NOMO-1 treated with DMSO at 0.1 percent for 48 hours (cell line): ENCODE measurements at regions not wholly inside any gene's neighbourhood (a gene's known extent, or its start where the extent isn't known, plus 50 kb on each side); places are given as distances from the start of the nearest gene placed in this dataset.
"Not testable (repeated sequence)": the region's sequence is repeated elsewhere in the genome, so short reads cannot be mapped to it uniquely, and the experiment has no call there.

Experiments used
- DNase-seq: peaks from one replicate; lab custom pipeline; 2025; ENCODE audit not compliant: unreplicated experiment; lab: John Stamatoyannopoulos, UW

DNA sequence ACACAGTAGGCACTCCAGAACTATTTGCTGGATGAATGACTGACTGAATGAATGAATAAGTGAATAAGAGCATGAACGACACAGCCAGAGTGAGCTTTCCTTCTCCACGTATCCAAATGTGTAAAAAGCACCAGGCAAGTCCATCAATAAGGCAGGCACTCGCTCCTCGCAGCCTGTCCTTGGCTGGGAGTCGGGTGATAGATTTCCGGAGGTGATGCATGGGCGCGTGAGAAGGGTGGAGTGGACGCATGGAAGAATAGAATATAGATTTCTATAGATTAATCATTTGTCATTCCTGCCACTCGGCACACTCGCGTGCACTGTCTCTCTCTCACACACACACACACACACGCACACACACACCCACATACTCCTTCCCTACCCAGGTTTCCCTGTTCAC is 164.3 kb upstream of the ZC3H12A start:
- no peak for DNase-seq

DNA sequence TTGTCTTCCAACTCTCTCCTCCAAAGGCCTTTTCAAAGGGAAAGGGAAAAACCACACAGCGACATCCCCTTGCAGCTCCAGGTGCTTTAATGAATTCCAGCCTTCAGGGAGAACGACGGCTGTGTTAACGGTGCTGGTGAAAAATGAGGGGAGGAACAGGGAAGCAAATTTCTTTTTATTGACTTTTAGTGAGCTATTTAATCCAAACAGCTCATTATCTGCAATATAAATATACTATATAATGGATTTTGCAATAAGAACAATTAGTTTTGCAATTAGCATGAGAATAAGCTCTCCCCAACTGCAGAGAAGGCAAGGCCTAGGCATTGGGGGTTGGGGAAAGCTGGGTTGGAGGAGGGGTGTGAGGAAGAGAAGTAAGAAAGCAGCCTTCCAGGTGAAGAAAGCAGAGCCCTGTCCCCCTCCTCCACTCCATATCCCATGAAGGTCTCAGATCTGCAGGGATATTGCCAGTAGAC is 159.0 kb upstream of the ZC3H12A start:
- no peak for DNase-seq

DNA sequence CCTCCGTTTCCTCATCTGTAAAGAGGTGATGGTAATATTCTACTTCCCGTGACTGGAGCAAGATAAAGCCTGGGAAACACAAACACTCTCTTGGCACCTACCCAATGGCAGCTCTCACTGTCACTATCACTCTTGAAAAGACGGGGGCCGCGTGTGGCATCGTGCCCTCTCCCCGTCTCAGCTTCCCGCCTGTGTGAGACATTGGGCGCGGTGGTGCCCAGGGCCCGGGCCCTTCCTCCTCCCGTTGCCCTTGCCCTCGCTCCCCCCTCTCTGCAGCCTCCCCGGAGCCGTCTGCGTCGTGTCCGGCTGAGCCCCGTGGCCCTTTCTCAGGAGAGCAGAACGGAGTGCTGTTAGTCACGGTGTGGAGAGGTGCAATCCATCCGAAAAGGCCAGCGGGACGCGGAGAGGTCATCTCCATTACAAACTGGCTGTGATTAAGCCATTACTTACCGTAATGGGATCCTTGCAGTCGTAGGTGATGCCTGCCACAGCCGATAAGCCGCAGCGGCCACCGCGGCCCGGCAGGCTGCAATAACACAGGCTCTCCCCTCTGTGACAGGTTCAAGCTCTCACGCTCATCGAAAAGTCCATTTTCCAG is 156.4 kb upstream of the ZC3H12A start:
- no peak for DNase-seq

DNA sequence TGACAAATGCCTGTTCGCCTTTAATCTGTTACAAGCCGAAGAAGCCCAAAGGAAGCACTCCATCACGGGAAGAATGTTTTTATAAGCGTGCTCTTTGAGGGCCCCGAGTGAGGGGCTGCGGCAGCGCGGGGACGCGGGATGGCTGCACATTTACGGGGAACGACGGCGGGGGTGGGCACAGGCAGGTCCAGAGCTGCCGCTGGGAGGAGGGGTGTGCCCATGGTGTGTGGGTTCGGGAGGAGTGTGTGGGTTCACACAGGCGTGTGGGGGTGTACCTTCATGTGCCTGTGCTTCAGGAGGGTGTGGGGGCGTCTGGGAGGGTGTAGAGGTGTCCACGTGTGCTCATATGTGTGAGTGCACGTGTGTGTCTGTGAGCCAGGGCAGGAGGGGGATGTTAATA is 155.9 kb upstream of the ZC3H12A start:
- no peak for DNase-seq

DNA sequence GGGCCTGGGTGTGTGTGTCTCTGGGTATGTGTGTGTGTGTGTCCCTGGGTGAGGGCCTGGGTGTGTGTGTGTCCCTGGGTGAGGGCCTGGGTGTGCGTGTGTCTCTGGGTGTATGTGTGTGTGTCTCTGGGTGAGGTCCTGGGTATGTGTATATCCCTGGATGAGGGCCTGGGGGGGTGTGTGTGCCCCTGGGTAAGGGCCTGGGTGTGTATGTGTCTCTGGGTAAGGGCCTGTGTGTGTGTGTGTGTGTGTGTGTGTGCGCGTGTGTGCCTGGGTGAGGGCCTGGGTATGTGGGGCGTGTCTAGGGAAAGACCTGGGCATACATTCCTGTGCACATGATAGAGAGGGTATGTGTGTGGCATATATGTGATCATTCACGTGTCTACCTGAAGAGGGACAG is 155.1 kb upstream of the ZC3H12A start:
- no peak for DNase-seq

DNA sequence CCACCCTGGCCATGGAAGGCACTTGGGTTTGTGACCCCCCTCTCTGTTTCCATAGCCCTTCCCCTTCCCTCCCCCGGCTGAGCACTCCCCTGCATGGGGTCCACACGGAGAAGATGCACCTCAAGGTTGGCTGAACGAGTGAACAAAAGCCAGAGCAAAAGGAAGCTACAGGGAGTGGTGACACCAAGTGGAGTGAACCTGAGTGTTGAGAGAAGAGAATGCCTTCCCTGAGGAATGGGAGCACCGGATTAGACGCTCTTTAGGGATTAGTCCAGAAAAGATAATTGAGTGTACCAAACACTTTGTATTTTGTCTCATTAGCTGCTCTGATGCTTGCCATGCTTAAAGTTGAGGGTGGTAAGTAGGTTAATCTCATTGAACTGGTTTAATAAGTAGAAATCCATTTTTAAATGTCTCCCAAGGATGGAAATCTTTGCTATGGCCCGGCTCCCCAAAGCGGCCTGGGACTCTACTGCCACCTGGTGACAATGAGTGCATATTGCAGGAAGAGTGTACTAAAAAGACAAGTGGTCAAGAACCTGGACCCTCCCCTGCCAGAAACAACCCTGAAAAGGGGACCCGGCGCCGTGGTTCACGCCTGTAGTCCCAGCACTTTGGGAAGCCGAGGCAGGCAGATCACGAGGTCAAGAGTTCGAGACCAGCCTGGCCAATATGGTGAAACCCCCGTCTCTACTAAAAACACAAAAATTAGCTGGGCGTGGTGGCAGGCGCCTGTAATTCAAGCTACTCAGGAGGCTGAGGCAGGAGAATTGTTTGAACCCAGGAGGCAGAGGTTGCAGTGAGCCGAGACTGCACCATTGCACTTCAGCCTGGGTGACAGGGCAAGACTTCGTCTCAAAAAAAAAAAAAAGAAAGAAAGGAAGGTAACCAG is 150.6 kb upstream of the ZC3H12A start:
- DNase-seq, result peak; percentile 25

DNA sequence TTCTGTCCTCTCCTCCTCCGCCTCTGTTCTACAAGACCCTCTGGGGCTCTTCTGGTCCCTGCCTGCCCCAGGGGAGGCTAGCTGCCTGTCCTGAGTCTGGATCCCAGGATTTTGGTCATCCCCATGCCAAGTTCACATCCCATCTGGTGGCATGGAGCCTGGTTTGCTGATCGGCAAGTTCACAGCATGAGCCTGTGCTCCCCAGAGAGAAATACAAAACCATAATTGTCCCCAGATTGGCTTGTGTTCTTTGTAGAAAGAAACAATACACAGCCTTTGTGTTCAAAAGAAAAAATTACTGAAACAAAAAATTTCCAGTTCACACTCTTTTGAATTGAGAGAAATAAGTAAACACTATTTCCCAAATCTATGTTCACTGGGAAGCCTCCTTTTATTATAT is 149.4 kb upstream of the ZC3H12A start:
- no peak for DNase-seq

DNA sequence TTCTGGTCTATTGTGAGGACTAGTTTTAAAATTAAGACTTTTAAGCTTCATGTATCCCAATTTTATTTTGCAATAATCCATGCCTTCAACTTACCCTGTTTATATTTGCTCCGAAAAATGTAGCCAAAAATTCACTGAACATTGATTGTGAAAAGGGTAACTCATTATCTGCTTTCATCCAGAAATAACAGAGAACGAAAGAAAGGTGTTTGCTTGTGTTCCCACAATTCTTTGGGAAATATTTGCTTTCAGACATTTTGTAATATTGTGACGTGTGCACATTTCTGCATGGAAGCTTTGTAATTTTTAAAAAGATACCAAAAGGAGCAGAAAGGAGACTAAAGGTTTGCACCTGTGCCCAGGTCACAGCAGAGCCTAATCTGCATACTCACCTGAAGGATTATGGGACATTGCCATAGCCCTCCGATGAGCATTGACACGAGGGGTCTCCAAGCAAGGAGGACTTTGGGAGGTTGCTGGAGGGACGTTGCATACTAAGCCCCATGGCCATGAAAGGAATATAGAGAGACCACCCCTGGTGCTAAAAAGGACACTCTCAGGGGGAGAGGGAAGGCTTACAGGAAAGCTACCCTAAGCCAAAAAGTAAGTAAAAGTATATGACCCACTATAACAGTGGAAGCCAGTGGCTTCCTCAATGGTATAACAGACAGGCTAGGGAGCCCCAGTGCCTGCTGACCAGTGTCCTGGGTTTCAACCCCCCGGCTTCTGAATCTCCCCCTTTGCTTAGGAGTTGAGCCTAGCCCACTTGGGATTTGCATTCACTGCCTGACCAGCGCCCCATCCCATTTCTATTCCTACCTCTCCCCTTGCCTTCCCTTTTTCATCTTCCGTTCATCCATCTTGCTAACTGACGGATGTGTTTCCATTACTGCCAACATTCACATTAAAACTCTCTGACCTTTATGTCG is 148.6 kb upstream of the ZC3H12A start:
- DNase-seq, result no peak

DNA sequence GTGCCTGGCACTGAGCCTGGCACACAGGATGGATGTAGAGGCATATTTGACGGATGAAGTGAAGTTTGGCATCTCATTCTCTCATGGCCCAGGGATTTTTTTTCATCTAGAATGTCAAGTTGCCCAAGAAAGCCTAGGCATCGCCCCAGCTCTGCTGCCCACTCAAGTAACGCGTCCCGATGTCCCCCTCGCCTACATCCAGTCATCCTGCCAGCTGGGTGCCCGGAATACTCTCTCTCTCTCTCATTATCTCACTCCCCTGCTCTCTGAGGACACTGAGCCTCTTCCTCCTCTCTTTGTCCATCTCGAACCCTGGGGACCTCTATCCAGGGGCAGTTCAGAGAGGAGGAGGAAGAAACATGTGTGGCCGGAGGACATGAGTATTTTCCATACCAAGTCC is 142.3 kb upstream of the ZC3H12A start:
- DNase-seq, result no peak

DNA sequence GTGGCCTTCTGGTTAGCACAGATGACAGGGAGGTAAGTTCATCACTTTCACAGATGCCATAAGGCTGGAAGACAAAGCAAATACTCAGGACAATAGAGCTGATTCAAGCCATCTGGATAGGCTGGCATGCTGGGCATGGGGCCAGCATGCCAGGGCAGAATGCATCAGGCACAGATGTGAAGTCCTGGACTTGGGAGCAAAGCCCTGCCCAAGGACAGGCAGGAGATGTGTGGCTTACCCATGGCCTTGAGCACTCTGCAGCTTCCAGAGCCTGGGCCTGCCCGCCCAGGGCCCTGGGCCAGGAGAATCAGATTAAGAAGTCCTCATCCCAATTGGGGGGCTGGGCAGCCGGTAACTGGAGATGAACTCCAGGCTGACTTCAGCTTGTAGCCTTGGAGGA is 135.7 kb upstream of the ZC3H12A start:
- no peak for DNase-seq

DNA sequence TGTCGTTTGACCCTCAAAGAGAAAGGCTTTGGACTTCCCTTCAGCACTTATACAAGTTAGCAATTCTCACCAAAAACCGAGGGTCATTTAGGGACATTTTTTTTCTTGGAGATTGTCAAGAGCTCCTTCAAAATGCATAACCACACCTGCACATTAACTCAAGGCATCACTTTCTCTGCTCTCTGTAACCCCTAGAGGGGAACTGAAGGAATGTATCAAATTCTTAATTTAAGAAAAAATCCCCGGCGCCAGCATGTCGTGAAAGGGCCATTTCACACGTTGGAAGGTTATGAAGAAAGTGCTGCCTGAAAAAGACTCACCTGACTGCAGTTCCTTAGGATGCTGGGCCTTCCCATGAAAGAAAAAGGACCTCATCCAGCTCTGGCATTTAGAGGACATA is 131.6 kb upstream of the ZC3H12A start:
- DNase-seq, result no peak

DNA sequence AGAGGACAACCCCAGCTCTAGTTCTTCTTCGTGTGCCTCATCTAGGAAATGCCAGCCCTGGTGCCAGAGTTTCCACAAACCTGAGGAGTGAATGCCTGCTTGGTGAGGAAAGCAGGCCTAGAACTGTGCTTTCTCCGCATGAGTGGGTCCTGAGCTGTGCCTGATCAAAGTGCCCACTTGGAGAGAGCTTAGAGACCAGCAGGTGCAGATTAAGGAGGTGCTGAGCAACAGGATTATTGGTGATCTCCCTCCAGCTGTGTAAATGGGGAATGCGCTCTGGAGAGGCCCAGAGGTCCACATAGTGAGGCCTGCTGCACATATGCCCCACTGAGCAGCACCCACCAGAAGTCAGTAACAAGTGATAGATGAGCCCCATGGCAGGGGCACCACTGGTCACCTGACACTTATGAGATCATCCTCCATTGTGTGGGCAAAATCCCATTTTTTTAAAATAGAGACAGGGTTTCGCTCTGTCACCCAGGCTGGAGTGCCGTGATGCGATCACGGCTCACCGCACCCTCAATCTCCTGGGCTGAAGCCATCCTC is 127.2 kb upstream of the ZC3H12A start:
- DNase-seq, result no peak

DNA sequence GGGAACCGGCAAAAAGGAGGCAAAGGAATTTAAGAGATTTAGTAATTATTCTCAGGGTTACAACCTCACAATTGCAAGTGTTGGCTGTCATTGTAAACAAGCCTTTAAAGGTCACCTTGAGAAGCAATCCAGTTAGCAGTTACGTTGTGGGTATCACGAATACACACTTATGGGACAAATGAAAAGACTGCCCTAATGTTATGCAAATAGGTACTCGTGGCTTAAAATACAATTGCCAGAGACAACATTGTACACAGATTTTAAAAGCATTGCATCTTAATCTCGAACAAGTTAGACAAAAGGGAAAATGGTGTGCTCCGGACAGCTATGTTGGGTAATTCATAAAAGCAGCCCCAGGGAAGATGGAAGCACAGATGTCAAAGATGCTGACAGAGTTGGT is 120.5 kb upstream of the ZC3H12A start:
- no peak for DNase-seq

DNA sequence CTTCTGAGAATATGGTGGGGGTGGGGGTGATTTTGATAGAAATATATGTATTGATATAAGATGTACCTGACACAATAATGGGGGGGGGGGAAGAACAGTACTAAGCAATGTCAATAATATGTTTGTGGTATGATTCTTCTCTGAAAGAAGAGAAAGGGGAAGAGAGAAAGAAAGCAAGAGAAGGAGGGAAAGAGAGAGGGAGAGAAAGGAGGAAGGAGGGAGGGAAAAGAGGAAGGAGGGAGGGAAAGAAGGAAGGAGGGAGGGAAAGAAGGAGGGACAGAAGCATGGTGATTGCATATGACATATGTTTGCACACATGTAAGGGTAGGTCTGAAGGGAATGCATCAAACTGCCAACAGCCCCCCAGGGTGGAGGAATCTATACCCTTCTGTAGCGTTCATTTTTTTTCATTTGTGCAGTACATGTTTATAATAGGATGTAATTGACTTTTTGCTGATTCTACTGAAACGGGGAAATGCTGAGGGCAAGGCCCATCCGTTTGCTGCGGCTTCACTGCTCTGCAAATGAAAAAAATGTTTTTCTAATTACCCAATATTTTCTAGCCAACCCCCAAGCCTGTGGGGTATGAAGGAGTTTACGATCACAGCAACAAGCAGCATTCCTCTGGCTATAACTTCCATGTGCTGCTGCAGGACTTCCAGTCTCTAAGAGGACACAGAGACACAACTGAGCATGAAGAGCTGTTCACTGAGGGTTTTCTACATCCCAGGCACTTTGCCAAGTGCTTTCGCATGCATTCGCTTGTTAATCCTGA is 119.3 kb upstream of the ZC3H12A start:
- DNase-seq, result no peak

DNA sequence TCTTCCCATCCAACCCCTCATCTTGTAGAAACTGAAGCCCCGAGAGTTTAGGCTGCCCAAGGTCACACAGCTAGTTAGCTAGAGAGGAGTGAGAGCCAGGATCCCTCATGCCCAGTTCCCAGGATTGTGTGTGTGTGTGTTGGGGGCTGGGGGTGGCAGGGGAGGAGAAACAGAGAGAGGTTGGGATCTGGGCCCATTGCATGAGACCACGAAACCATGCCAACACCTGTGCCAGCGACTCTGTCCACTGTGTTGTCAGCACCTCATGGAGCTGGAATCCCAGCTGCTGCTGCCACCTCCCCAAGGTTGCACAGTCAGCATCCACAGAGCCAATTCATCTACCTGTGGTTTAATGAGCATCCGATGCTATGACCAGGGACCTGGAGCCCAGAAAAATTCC is 115.4 kb upstream of the ZC3H12A start:
- no peak for DNase-seq

DNA sequence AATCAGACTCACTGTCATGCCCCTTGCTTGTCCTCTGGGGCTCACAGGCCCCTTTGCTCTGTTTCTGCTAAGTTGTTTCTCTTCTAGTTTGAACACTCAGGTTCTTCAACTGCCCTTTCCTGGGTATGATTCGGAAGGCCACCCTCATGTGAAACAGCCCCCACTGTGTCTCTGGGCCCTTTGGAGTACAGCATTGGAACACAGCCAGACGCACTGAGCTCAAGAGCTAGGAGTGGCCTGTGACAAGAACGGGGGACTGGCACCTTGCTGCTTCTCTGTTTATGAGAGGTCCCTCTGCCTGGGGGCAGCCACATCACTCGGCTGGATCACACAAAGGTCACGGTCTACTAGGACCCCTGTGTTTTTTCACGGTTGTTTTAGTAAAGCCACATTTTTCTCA is 114.4 kb upstream of the ZC3H12A start:
- no peak for DNase-seq

DNA sequence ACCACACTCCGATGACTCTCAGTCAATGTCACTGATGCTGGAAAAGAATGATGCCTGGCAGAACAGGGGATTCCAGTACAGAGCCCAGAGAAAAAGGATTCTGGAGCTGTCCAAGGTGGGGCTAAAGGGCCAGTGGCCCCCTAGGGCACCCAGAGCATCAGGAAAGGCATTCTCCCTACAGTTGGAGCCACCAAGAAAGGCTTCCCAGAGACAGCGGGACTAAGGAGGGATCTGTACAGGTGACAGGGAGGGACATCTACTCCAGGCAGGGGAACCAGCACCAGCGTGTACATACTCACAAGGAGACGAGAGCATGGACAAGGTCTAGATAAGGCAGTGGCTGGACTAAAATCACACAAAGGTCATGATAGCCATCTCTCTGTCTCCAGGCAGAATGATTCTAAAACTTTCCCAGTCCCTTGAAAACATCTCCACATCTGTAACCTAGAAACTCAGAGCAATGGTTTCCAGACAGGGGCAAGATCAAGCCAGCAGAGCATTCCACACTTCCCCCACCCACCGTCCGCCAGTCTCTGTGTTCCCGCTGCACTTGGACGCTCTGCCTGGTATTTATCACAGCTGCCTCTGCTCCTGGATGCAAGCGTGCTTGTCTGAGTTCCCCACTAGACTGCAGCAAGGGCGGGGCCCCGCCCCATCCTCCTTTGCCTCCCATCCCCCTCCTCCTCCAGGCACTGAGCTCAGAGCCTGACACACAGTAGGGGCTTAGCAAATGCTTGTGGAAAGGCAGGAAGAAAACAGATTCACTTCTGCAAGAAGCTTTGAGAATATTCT is 111.6 kb upstream of the ZC3H12A start:
- no peak for DNase-seq

DNA sequence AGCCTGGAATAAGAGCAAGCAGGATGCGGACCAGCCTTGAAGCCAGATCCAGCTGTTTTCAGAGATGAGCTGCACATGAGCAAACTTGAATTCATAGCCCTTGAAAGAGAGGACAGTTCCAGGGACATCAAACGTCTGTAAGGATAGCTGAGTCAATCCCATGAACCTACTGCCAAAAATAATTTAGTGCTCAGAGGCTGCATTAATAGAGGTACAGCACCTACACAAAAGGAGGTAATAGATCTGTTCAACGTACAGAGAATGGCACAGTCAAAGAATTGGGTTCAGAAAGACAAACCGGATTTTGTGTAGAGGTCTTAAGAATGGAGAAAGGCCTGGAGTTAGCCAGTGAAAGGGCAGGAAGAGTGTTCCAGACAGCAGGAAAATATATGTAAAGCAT is 110.8 kb upstream of the ZC3H12A start:
- DNase-seq, result no peak

DNA sequence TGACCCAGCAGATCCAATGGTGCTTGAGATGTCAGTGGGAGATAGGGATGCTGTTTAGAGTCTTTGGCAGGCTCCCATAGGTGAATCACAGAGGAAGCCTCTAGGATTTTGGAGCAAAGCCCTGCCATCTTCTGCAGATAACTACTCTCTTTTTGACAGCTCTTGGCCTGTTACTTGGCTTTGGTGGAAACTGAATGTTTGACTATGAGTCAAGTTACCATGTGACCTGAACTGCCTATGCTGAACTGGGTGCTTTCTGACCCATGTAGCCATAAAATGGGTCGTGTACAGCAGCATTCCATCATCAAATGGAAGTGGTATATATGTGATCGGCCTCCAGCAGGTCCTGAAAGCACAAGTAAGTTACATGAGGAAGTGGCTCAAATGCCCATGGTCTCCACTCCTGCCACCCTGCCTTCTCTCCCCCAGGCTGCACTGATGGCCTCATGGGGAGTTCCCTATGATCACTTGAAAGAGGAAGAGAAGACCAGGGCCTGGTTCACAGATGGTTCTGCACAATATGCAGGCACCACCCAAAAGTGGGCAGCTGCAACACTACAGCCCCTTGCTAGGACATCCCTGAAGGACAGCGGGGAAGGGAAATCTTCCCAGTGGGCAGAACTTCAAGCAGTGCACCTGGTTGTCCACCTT is 105.6 kb upstream of the ZC3H12A start:
- DNase-seq, result not testable (repeated sequence)
